ENCODE measurements at regions not wholly inside any gene's neighbourhood (a gene's known extent, or its start where the extent isn't known, plus 50 kb on each side); places are given as distances from the start of the nearest gene placed in this dataset.

DNA sequence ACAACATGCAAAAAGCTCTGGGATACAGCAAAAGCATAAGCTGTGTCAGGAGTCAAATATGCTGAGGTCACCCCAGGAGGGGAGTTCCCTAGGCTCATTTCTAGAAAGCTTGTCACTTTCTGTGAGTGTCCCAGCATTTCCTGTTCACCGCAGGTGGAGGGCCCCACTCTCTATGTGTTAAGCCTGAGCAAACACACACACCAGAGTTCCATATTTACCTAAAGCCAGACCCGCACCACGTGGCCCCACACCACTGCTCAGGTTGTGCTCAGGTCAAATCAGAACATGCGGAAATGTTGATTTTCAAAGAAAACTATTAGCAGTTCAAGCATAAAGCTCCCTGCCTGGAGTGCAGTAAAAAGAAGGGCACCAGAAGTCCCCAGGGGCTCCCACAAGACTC, 259.6 kb upstream of the PPP2R2D start:
- ATAC-seq (no peak), DNase-seq (no peak)
- Histone ChIP-seq H3K4me3 (no peak overlapping the region), H3K4me1 (ENCODE audit: low read depth) (no peaks in the 10 kb centered on the region), H3K9me3 (peaks cover 6% of the 10 kb centered on the region), H3K36me3 (ENCODE audit: low read depth) (no peaks in the 10 kb centered on the region)
- TF ChIP-seq, protein P1, sequence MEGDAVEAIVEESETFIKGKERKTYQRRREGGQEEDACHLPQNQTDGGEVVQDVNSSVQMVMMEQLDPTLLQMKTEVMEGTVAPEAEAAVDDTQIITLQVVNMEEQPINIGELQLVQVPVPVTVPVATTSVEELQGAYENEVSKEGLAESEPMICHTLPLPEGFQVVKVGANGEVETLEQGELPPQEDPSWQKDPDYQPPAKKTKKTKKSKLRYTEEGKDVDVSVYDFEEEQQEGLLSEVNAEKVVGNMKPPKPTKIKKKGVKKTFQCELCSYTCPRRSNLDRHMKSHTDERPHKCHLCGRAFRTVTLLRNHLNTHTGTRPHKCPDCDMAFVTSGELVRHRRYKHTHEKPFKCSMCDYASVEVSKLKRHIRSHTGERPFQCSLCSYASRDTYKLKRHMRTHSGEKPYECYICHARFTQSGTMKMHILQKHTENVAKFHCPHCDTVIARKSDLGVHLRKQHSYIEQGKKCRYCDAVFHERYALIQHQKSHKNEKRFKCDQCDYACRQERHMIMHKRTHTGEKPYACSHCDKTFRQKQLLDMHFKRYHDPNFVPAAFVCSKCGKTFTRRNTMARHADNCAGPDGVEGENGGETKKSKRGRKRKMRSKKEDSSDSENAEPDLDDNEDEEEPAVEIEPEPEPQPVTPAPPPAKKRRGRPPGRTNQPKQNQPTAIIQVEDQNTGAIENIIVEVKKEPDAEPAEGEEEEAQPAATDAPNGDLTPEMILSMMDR (IDR thresholded peaks at IDR 0.05) = no peak
- intact Hi-C loops (cut with DNase I, micrococcal nuclease) = no loop called here

DNA sequence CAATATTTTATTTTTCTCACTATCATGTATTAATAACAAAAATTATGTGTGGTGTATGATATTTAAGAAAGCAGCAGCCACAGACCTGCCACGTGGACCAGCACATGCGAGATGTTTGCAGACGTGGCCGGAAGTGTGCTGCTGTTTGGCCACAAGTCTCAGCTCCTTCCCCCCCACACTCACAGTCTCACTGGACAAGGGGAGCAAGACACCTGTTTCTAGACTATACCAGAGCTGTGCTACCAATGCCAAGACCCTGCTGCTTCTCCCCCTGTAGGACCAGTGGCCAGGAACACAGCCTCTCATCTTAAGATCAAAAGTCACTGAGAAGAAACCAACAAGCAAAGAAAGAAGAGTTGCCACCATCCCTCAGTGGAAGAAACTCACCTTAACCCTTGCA, 258.9 kb upstream of the PPP2R2D start:
- TF ChIP-seq, protein P1 (IDR thresholded peaks at IDR 0.05) = no peak
- peaks cover 6% of the 10 kb centered on the region for H3K9me3 ChIP-seq
- ATAC-seq = no peak

DNA sequence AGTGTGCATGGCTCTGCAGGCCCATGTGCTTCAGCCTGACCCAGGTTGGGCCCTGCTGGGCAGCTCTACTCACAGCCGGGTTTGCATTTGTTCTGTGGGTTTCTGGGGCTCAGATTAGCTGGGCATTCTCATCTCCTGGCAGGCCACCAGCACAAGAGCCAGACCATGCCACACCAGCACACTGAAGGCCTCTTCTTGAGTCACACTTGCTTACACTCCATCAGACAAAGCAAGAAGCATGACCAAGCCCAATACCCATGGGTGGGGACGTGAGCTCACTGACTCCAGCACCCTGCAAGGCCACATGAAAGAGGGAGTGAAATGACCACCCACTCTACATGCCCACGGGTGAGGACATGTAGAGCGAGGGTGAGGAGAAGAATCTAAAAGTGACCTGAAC, 257.8 kb upstream of the PPP2R2D start:
- intact Hi-C loops (cut with DNase I, micrococcal nuclease) = no loop called here
- ATAC-seq = no peak
- H3K4me1 ChIP-seq (ENCODE audit: low read depth) = no peaks in the 10 kb centered on the region

More for the DNA sequence above, 258.9 kb upstream of the PPP2R2D start:
- H3K36me3 ChIP-seq (ENCODE audit: low read depth) = no peaks in the 10 kb centered on the region
- H3K4me3 ChIP-seq = no peak overlapping the region
- H3K4me1 ChIP-seq (ENCODE audit: low read depth) = no peaks in the 10 kb centered on the region
- intact Hi-C loops (cut with DNase I, micrococcal nuclease) = no loop called here
- DNase-seq = no peak

DNA sequence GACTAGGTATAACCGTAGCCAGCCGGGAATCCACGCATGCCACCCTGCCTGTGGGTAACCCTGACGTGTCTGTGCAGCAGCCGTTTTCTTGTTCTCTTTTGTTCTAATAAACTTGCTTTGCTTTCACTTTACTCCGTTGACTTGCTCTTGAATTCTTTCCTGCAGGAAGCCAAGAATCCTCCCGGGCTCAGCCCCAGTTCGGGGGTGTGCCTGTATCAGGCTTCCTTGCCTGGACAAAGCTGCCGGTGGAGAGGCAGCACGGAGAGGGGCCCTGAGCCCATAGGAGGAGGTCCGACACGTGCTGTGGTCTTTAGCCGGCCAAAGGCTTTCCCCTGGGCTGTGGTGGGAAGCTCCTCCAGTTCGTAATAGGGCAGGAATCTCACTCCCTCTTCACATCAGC, 256.5 kb upstream of the PPP2R2D start:
- intact Hi-C loops (cut with DNase I, micrococcal nuclease) = no loop called here
- DNase-seq = no peak
- Histone ChIP-seq H3K9me3 (peaks cover under 1% of the 10 kb centered on the region), H3K4me1 (ENCODE audit: low read depth) (no peaks in the 10 kb centered on the region), H3K36me3 (ENCODE audit: low read depth) (no peaks in the 10 kb centered on the region), H3K4me3 (no peak overlapping the region)
- TF ChIP-seq, protein P1 (IDR thresholded peaks at IDR 0.05) = no peak
- ATAC-seq = no peak

More for the DNA sequence above, 257.8 kb upstream of the PPP2R2D start:
- Histone ChIP-seq H3K4me3 (no peak overlapping the region), H3K9me3 (peaks cover 3% of the 10 kb centered on the region), H3K36me3 (ENCODE audit: low read depth) (no peaks in the 10 kb centered on the region)
- TF ChIP-seq, protein P1 (IDR thresholded peaks at IDR 0.05) = no peak
- DNase-seq = no peak

DNA sequence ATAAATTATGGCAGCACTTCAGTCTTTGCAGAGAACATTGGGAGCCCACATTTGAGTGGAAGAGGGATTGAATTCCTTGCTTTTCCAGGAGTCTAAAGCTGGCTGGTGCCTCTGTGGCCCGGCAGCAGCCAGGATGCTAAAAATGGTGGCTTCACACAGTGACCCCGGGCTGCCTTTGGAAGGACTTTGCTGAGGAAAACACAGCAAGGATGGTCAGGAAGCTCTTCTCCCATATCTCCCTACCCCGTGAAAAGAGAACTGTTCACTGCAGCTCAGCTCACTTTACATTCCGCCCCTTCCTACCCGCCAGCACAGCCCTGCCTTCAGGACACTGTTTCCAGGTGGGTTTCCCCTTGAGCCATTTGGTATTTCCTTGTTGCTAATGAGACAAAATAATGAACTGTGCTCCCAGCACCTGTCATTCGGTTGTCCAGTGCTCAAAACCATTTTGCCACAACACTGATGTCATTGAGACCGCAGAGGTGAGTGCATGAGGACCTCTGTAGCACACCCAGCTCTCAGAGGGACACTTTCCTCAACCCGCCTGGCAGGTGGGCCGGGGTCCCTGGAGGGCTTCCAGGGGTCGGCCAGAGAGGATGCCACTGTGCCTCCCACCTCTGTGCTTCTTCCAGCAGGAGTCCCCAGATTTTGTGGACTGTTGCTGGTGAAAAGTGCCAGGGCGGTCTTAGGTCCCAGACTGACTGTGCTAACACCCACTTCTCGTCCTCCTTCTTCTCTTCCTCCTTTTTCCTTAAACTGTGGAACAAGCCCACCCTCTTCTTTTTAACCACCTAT, 255.7 kb upstream of the PPP2R2D start:
- no peaks in the 10 kb centered on the region for H3K36me3 ChIP-seq (ENCODE audit: low read depth)
- H3K9me3 ChIP-seq = no peaks in the 10 kb centered on the region
- H3K4me3 ChIP-seq = no peak overlapping the region
- intact Hi-C loops (cut with DNase I, micrococcal nuclease) = no loop called here
- TF ChIP-seq, protein P1 (IDR thresholded peaks at IDR 0.05) = no peak
- ATAC-seq (no peak), DNase-seq (no peak)
- no peaks in the 10 kb centered on the region for H3K4me1 ChIP-seq (ENCODE audit: low read depth)

Data from mucosa of descending colon (tissue), 3 donors.